Vagina (tissue), 2 donors: ENCODE measurements at regions not wholly inside any gene's neighbourhood (a gene's known extent, or its start where the extent isn't known, plus 50 kb on each side); places are given as distances from the start of the nearest gene placed in this dataset.
"Not testable (repeated sequence)": the region's sequence is repeated elsewhere in the genome, so short reads cannot be mapped to it uniquely, and the experiment has no call there.

ENCODE experiments used
- CTCF ChIP-seq, 3 experiments: fragments of 450-650 bp in 2 of 3; fragments of 200-600 bp in 1 of 3; sonication (generic) in 1 of 3; IDR thresholded peaks; one replicate each; pipeline ENCODE4 v1.5.1; 2017 to 2019; ENCODE audit warnings: antibody characterized with exemption in 3 of 3, mild to moderate bottlenecking in 2 of 3, moderate library complexity in 2 of 3
- POLR2A ChIP-seq, 2 donors: fragments of 450-650 bp; IDR thresholded peaks; one replicate each; pipeline ENCODE4 v1.6.1; 2017; ENCODE audit warnings: antibody characterized with exemption in 2 of 2, mild to moderate bottlenecking in 2 of 2, moderate library complexity in 2 of 2
- POLR2AphosphoS5 ChIP-seq, 2 donors: sonication (generic); formaldehyde crosslinking; IDR thresholded peaks; one replicate each; pipeline ENCODE4 v1.9.0; 2017; ENCODE audit warnings: antibody characterized with exemption in 2 of 2, mild to moderate bottlenecking in 2 of 2, low read depth in 1 of 2; ENCODE audit not compliant: insufficient read depth in 1 of 2

- not testable (repeated sequence) for TF ChIP-seq POLR2A (IDR thresholded peaks at IDR 0.05); CTCF (IDR thresholded peaks at IDR 0.05); POLR2AphosphoS5 (IDR thresholded peaks at IDR 0.05; ENCODE audit: insufficient read depth in 1 of 2, low read depth in 1 of 2)
Measured at GRCh38 chr2:111280709-111281286, 160.1 kb downstream of the BCL2L11 start.
